ENCODE measurements at regions not wholly inside any gene's neighbourhood (a gene's known extent, or its start where the extent isn't known, plus 50 kb on each side); places are given as distances from the start of the nearest gene placed in this dataset.

GRCh38 chr2:78734221-78734620 is 291.3 kb upstream of the REG3G start:
- DNase-seq (no peak), ATAC-seq (ENCODE audit: insufficient read depth, low read depth) (no peak)
- H3K4me2 ChIP-seq (ENCODE audit: insufficient read depth, low read length), result no peak overlapping the region
- no peak overlapping the region for H3K27ac ChIP-seq (ENCODE audit: low read length)
- H2AFZ ChIP-seq (ENCODE audit: low read depth, low read length), result no peak overlapping the region
- no peaks in the 10 kb centered on the region for H3K79me2 ChIP-seq (ENCODE audit: insufficient read depth, low read length)
- no peak overlapping the region for H3K4me3 ChIP-seq (ENCODE audit: low read depth in 1 of 2, low read length in 2 of 2)
- H3K9ac ChIP-seq (ENCODE audit: low read depth, low read length), result no peak overlapping the region
- H3K4me1 ChIP-seq (ENCODE audit: insufficient read depth, low read length), result no peaks in the 10 kb centered on the region
- no peaks in the 10 kb centered on the region for H4K20me1 ChIP-seq (ENCODE audit: insufficient read depth, low read length)
- H3K27me3 ChIP-seq (ENCODE audit: insufficient read depth, low read length, poor library complexity), result no peaks in the 10 kb centered on the region
- H3K36me3 ChIP-seq (ENCODE audit: insufficient read depth, low read length), result no peaks in the 10 kb centered on the region
- TF ChIP-seq EZH2 (IDR thresholded peaks at IDR 0.05; ENCODE audit: borderline replicate concordance, low read depth, low read length, severe bottlenecking), result no peak
- no peak for TF ChIP-seq CTCF (IDR thresholded peaks at IDR 0.05; ENCODE audit: borderline replicate concordance, extremely low read depth, low read length, poor library complexity, severe bottlenecking)
- no peaks in the 10 kb centered on the region for H3K9me3 ChIP-seq (ENCODE audit: insufficient read depth, low read length, severe bottlenecking)

GRCh38 chr2:78739282-78739681 is 286.2 kb upstream of the REG3G start:
- no peak for ATAC-seq (ENCODE audit: insufficient read depth, low read depth)
- Histone ChIP-seq H4K20me1 (ENCODE audit: insufficient read depth, low read length) (no peaks in the 10 kb centered on the region), H3K4me3 (ENCODE audit: low read depth in 1 of 2, low read length in 2 of 2) (no peak overlapping the region)

GRCh38 chr2:78749638-78750037 is 275.9 kb upstream of the REG3G start:
- Histone ChIP-seq H2AFZ (ENCODE audit: low read depth, low read length) (no peak overlapping the region), H3K4me1 (ENCODE audit: insufficient read depth, low read length) (no peaks in the 10 kb centered on the region)
- no peak for ATAC-seq (ENCODE audit: insufficient read depth, low read depth)

More at GRCh38 chr2:78739282-78739681, 286.2 kb upstream of the REG3G start:
- Histone ChIP-seq H2AFZ (ENCODE audit: low read depth, low read length) (no peak overlapping the region), H3K27me3 (ENCODE audit: insufficient read depth, low read length, poor library complexity) (no peaks in the 10 kb centered on the region), H3K27ac (ENCODE audit: low read length) (no peak overlapping the region), H3K9ac (ENCODE audit: low read depth, low read length) (no peak overlapping the region), H3K9me3 (ENCODE audit: insufficient read depth, low read length, severe bottlenecking) (no peaks in the 10 kb centered on the region), H3K36me3 (ENCODE audit: insufficient read depth, low read length) (no peaks in the 10 kb centered on the region), H3K79me2 (ENCODE audit: insufficient read depth, low read length) (no peaks in the 10 kb centered on the region), H3K4me1 (ENCODE audit: insufficient read depth, low read length) (no peaks in the 10 kb centered on the region), H3K4me2 (ENCODE audit: insufficient read depth, low read length) (no peak overlapping the region)
- no peak for DNase-seq
- TF ChIP-seq CTCF (IDR thresholded peaks at IDR 0.05; ENCODE audit: borderline replicate concordance, extremely low read depth, low read length, poor library complexity, severe bottlenecking), result no peak
- no peak for TF ChIP-seq EZH2 (IDR thresholded peaks at IDR 0.05; ENCODE audit: borderline replicate concordance, low read depth, low read length, severe bottlenecking)

More at GRCh38 chr2:78749638-78750037, 275.9 kb upstream of the REG3G start:
- Histone ChIP-seq H3K36me3 (ENCODE audit: insufficient read depth, low read length) (no peaks in the 10 kb centered on the region), H3K27me3 (ENCODE audit: insufficient read depth, low read length, poor library complexity) (no peaks in the 10 kb centered on the region), H4K20me1 (ENCODE audit: insufficient read depth, low read length) (no peaks in the 10 kb centered on the region), H3K9ac (ENCODE audit: low read depth, low read length) (no peak overlapping the region), H3K9me3 (ENCODE audit: insufficient read depth, low read length, severe bottlenecking) (no peaks in the 10 kb centered on the region), H3K27ac (ENCODE audit: low read length) (no peak overlapping the region), H3K4me2 (ENCODE audit: insufficient read depth, low read length) (no peak overlapping the region), H3K4me3 (ENCODE audit: low read depth in 1 of 2, low read length in 2 of 2) (no peak overlapping the region), H3K79me2 (ENCODE audit: insufficient read depth, low read length) (no peaks in the 10 kb centered on the region)
- no peak for TF ChIP-seq CTCF (IDR thresholded peaks at IDR 0.05; ENCODE audit: borderline replicate concordance, extremely low read depth, low read length, poor library complexity, severe bottlenecking)
- no peak for TF ChIP-seq EZH2 (IDR thresholded peaks at IDR 0.05; ENCODE audit: borderline replicate concordance, low read depth, low read length, severe bottlenecking)
- DNase-seq, result no peak

Data from DND-41 (cell line).